HL-60 (cell line): ENCODE measurements at regions not wholly inside any gene's neighbourhood (a gene's known extent, or its start where the extent isn't known, plus 50 kb on each side); places are given as distances from the start of the nearest gene placed in this dataset.
"Not testable (repeated sequence)": the region's sequence is repeated elsewhere in the genome, so short reads cannot be mapped to it uniquely, and the experiment has no call there.

Experiments
- DNase-seq, 2 experiments: peaks; one replicate each; pipeline ENCODE4 v3.0.0-alpha.2; 2010 to 2020; ENCODE audit warnings: low read depth in 1 of 2, low spot score in 1 of 2
- H3K27ac ChIP-seq: fragments of 250-450 bp; sonication (Bioruptor Pico); replicated peaks from 2 replicates; pipeline ENCODE4 v1.5.1; 2020; ENCODE audit warnings: mild to moderate bottlenecking, moderate library complexity
- H3K27me3 ChIP-seq: fragments of 250-450 bp; sonication (Bioruptor Pico); 2 replicates; pipeline ENCODE4 v1.5.1; 2021; ENCODE audit warnings: mild to moderate bottlenecking, moderate library complexity; ENCODE audit not compliant: insufficient read depth, poor library complexity, severe bottlenecking
- H3K4me3 ChIP-seq: replicated peaks from 2 replicates; pipeline ENCODE4 v1.5.1; 2011; ENCODE audit warnings: mild to moderate bottlenecking, control low read depth, low read length; ENCODE audit not compliant: insufficient read depth
- GABPA ChIP-seq: IDR thresholded peaks from 2 replicates; pipeline ENCODE4 v1.6.1; 2012; ENCODE audit warnings: low read depth
- POLR2AphosphoS5 ChIP-seq: IDR thresholded peaks from 2 replicates; pipeline ENCODE4 v1.6.1; 2012; ENCODE audit warnings: low read depth
- REST ChIP-seq: IDR thresholded peaks from 2 replicates; pipeline ENCODE4 v1.6.1; 2012; ENCODE audit warnings: low read depth; ENCODE audit not compliant: insufficient replicate concordance
- SPI1 ChIP-seq: IDR thresholded peaks from 2 replicates; pipeline ENCODE4 v1.6.1; 2012; ENCODE audit warnings: low read depth, mild to moderate bottlenecking, borderline replicate concordance
- TF ChIP-seq, protein P1 (sequence below): IDR thresholded peaks from one replicate; pipeline ENCODE4 v1.5.1; 2011; ENCODE audit warnings: low read length, control low read depth, inconsistent platforms; ENCODE audit not compliant: insufficient read depth

GRCh38 chr7:148514236-148514635 is 76.3 kb upstream of the C7orf33 start:
- H3K27ac ChIP-seq = no peak overlapping the region
- TF ChIP-seq SPI1 (no peak), POLR2AphosphoS5 (no peak), REST (no peak), GABPA (no peak)
- TF ChIP-seq, protein P1, sequence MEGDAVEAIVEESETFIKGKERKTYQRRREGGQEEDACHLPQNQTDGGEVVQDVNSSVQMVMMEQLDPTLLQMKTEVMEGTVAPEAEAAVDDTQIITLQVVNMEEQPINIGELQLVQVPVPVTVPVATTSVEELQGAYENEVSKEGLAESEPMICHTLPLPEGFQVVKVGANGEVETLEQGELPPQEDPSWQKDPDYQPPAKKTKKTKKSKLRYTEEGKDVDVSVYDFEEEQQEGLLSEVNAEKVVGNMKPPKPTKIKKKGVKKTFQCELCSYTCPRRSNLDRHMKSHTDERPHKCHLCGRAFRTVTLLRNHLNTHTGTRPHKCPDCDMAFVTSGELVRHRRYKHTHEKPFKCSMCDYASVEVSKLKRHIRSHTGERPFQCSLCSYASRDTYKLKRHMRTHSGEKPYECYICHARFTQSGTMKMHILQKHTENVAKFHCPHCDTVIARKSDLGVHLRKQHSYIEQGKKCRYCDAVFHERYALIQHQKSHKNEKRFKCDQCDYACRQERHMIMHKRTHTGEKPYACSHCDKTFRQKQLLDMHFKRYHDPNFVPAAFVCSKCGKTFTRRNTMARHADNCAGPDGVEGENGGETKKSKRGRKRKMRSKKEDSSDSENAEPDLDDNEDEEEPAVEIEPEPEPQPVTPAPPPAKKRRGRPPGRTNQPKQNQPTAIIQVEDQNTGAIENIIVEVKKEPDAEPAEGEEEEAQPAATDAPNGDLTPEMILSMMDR = no peak
- H3K4me3 ChIP-seq = no peak overlapping the region
- no peaks in the 10 kb centered on the region for H3K27me3 ChIP-seq
- no peak for DNase-seq

DNA sequence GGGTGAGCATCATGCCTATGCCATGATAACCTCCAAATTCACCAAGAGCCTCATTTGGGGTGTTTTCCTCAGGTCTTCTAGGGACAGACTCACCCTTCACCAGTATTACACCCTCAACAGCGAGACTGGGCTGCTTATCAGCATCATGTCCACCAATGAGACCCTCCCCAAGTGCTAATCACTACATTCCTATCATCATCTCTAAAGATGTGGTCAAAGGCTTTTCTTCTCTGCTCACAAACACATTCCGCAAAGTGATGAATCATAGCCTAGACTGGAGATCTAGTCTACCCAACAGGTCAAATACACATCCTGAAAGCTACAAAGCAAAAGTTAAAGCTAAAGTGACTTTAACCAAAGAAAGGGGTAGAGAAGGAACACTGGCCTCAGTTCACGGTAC is 75.3 kb upstream of the C7orf33 start:
- Histone ChIP-seq H3K4me3 (no peak overlapping the region), H3K27me3 (no peaks in the 10 kb centered on the region), H3K27ac (no peak overlapping the region)
- no peak for DNase-seq
- TF ChIP-seq GABPA = no peak

DNA sequence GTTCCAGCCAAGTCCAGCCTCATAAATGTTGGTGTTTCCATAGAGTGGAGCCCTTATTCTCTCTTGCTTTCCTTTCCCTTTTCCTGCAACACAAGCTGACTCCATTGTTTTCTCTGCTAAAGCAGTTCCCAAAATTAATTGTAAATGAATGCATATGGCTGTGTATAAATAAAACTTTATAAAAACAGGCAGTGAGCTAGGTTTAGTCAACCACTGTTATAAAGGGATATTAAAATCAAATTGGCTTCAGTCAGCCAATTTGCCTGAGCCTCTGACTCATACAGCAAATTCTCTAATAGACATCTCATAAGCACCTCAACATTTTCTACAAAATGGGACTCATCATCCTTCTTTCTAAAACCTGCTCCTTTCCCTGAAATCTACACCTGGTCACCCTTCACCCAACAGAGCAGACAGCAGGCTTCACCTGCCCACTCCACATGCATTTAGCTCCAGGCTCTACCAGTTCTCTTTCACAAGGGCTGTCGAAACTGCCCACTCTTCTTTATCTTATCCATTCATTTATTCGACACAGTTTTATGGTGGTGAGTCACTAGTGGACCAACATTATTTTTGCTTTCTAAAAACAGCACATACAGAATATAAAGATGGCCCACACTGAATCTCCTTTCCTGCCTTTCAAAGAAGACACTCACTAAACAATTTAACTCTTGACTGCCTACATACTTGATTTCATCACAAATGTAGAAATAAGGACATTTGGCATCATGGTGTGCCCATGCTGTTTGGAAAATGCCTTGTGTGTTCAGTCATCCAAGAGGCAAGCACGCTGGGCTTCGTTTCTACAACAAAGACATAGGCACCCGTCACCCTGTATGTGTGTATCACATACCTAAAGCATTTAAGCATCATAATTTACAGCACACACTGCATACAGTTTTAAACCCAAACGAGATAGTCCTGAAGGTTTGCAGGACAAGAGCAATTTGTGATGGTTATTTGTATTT is 74.6 kb upstream of the C7orf33 start:
- DNase-seq = no peak
- Histone ChIP-seq H3K4me3 (no peak overlapping the region), H3K27me3 (no peaks in the 10 kb centered on the region), H3K27ac (no peak overlapping the region)
- no peak for TF ChIP-seq POLR2AphosphoS5
- no peak for TF ChIP-seq REST
- TF ChIP-seq SPI1 = no peak
- no peak for TF ChIP-seq GABPA
- TF ChIP-seq, protein P1 = no peak

- peak in 1 of 2 experiments; percentile 33 for DNase-seq
- peaks cover 11% of the 10 kb centered on the region for H3K27me3 ChIP-seq
- not testable (repeated sequence) for H3K4me3 ChIP-seq, H3K27ac ChIP-seq
Observed at GRCh38 chr7:148519386-148519785, 71.2 kb upstream of the C7orf33 start.

DNA sequence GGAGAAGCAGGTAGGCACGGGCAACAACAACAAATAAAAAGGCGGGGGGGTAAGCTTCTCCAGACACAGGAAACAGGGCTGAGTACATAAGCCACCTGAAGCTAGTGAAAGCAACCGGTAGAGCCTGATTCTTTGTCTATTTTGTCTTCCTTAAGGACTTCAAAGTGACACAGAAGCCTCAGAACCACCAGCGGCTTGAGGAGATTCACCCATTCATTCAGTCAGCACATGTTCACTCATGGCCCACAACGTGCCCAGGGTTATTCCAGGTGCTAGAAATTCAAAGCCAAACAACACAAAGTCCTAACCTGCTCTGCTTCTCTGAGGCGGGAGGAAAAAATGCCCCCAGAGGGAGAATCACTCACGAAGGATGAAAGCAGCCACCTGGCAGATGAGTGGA is 69.3 kb upstream of the C7orf33 start:
- no peak for DNase-seq
- TF ChIP-seq, protein P1 = no peak
- TF ChIP-seq GABPA (no peak), REST (no peak), POLR2AphosphoS5 (no peak), SPI1 (no peak)
- Histone ChIP-seq H3K27me3 (peaks cover 15% of the 10 kb centered on the region), H3K27ac (no peak overlapping the region), H3K4me3 (no peak overlapping the region)
